ENCODE measurements at regions not wholly inside any gene's neighbourhood (a gene's known extent, or its start where the extent isn't known, plus 50 kb on each side); places are given as distances from the start of the nearest gene placed in this dataset.

DNA sequence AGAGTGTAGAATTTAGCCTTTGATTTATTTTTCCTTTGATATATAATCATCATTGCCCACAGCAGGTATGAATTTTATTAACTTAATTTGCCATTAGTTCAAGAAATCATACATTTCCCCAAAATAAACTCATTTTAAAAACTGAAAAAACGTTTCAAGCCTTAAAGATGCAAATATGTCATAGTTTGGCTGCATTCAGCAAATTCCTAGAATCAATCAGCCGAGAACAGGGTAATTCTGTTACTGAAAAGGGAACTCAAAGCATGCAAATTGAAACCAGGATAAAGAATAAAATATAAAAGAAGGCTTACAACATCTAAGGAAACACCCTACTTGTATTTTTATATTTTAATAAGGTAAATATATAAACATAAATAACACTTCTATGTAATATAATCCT, 233.8 kb upstream of the PRKCQ start:
- 38 to 65% (median 45%) methylated on average over 2 of the region's 2 CpGs for WGBS, 5 donors
- H3K27me3 ChIP-seq (replicated peaks in 1 of 7) = peaks cover 0 to 6% (median 0%) of the 10 kb centered on the region in 7 donors
- H3K4me1 ChIP-seq = no peaks in the 10 kb centered on the region
- TF ChIP-seq POLR2AphosphoS5 (IDR thresholded peaks at IDR 0.05) (no peak), POLR2A (IDR thresholded peaks at IDR 0.05) (no peak)
- TF ChIP-seq, protein P1, sequence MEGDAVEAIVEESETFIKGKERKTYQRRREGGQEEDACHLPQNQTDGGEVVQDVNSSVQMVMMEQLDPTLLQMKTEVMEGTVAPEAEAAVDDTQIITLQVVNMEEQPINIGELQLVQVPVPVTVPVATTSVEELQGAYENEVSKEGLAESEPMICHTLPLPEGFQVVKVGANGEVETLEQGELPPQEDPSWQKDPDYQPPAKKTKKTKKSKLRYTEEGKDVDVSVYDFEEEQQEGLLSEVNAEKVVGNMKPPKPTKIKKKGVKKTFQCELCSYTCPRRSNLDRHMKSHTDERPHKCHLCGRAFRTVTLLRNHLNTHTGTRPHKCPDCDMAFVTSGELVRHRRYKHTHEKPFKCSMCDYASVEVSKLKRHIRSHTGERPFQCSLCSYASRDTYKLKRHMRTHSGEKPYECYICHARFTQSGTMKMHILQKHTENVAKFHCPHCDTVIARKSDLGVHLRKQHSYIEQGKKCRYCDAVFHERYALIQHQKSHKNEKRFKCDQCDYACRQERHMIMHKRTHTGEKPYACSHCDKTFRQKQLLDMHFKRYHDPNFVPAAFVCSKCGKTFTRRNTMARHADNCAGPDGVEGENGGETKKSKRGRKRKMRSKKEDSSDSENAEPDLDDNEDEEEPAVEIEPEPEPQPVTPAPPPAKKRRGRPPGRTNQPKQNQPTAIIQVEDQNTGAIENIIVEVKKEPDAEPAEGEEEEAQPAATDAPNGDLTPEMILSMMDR (IDR thresholded peaks at IDR 0.05 in 8 of 11, conservative IDR thresholded peaks at IDR 0.05 in 3 of 11) = no peak
- intact Hi-C loops (cut with DNase I; ENCODE audit: low total_unique reads) = no loop called here
- no peak overlapping the region for H3K27ac ChIP-seq
- DNase-seq = no peak
- H3K4me3 ChIP-seq = no peak overlapping the region
- no peaks in the 10 kb centered on the region for H3K36me3 ChIP-seq
- peaks cover 0 to 3% (median 0%) of the 10 kb centered on the region in 8 donors for H3K9me3 ChIP-seq

DNA sequence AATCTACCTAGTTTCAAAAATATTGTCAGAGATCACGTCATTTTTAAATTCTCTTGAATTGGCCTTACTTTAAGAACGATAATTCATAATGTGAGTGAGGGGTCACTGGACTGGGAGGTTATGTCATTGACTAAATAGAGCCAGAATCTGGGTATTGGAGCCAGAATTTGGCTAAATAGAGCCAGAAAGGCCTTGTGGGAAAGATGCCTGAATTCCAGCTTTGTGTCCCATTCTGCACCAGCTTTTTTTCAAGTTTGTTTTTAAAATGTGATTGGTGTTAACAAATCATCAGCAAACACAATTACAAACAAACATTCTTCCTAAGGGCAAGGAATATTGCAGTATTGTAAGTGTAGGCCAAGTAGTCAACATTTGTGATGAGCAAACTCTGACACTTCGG, 233.2 kb upstream of the PRKCQ start:
- WGBS, 5 donors = 59 to 72% (median 60%) methylated on average over 3 of the region's 3 CpGs
- Histone ChIP-seq H3K4me3 (no peak overlapping the region), H3K27me3 (replicated peaks in 1 of 7) (peaks cover 0 to under 1% (median 0%) of the 10 kb centered on the region in 7 donors), H3K27ac (no peak overlapping the region), H3K36me3 (no peaks in the 10 kb centered on the region), H3K9me3 (peaks cover 0 to 3% (median 0%) of the 10 kb centered on the region in 8 donors), H3K4me1 (no peaks in the 10 kb centered on the region)
- TF ChIP-seq POLR2A (IDR thresholded peaks at IDR 0.05) = no peak
- TF ChIP-seq POLR2AphosphoS5 (IDR thresholded peaks at IDR 0.05) = no peak
- TF ChIP-seq, protein P1 (IDR thresholded peaks at IDR 0.05 in 8 of 11, conservative IDR thresholded peaks at IDR 0.05 in 3 of 11) = no peak
- intact Hi-C loops (cut with DNase I; ENCODE audit: low total_unique reads) = no loop called here
- DNase-seq = no peak

DNA sequence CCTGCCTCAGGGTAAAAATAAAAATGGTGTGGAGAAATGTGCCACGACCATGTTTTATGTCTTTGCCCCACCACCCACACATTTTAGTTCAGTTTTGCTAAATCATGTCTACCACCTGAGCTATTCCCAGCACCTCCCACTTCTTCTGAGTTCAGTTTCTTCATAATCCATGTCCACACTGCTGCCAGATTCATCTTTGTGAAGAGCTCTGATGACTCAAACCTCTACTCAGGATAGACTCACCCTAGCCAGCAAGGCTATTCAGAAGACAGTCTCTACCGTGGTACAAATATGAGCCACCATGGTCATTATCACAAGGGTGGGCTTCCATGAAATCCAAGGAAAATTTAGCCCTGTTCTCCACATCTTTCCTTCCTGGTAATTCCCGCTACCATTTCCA, 231.1 kb upstream of the PRKCQ start:
- H3K4me1 ChIP-seq = no peaks in the 10 kb centered on the region
- intact Hi-C loops (cut with DNase I; ENCODE audit: low total_unique reads) = no loop called here
- H3K27ac ChIP-seq = no peak overlapping the region
- DNase-seq = no peak
- no peak overlapping the region for H3K4me3 ChIP-seq
- TF ChIP-seq POLR2A (IDR thresholded peaks at IDR 0.05) = no peak
- H3K36me3 ChIP-seq = no peaks in the 10 kb centered on the region
- no peaks in the 10 kb centered on the region for H3K27me3 ChIP-seq (replicated peaks in 1 of 7)
- peaks cover 0 to 3% (median 0%) of the 10 kb centered on the region in 8 donors for H3K9me3 ChIP-seq
- 64 to 84% (median 79%) methylated on average over 3 of the region's 3 CpGs for WGBS, 5 donors

DNA sequence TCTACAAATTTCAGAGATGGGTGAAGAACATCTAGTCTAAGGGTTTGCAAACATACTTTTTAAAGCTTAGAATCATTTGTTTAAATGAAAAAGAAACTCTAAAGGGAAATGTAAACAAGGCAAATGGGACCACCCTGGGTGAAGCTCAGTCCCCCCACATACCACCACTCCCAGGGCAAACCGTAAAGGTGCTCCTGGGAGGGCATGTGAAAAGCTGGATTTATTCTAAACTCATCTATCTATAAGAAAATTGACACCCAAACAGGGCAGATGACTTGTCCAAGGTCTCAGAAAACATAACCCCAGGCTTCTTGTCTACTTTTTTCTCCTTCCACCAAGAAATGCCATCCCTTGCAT, 223.3 kb upstream of the PRKCQ start:
- Histone ChIP-seq H3K9me3 (peaks cover 0 to 5% (median 0%) of the 10 kb centered on the region in 8 donors), H3K27ac (no peak overlapping the region), H3K27me3 (replicated peaks in 1 of 7) (no peaks in the 10 kb centered on the region), H3K4me3 (no peak overlapping the region), H3K4me1 (no peaks in the 10 kb centered on the region), H3K36me3 (no peaks in the 10 kb centered on the region)
- intact Hi-C loops (cut with DNase I; ENCODE audit: low total_unique reads) = no loop called here
- TF ChIP-seq POLR2AphosphoS5 (IDR thresholded peaks at IDR 0.05) (no peak), POLR2A (IDR thresholded peaks at IDR 0.05) (no peak)
- TF ChIP-seq, protein P1 (IDR thresholded peaks at IDR 0.05 in 8 of 11, conservative IDR thresholded peaks at IDR 0.05 in 3 of 11) = no peak
- no peak for DNase-seq
- WGBS, 5 donors = 52 to 94% (median 86%) methylated on average over 1 of the region's 1 CpG
